Neural progenitor cell (in vitro differentiated cells): ENCODE measurements at regions not wholly inside any gene's neighbourhood (a gene's known extent, or its start where the extent isn't known, plus 50 kb on each side); places are given as distances from the start of the nearest gene placed in this dataset.
"Not testable (repeated sequence)": the region's sequence is repeated elsewhere in the genome, so short reads cannot be mapped to it uniquely, and the experiment has no call there.

ENCODE experiments used
- EZH2 ChIP-seq: fragments of 200-600 bp; sonication (generic); IDR thresholded peaks from 2 replicates; pipeline ENCODE4 v1.6.1; 2017; ENCODE audit warnings: antibody characterized with exemption, mild to moderate bottlenecking, moderate library complexity
- EZH2phosphoT487 ChIP-seq: fragments of 200-600 bp; sonication (generic); IDR thresholded peaks from 2 replicates; pipeline ENCODE4 v1.6.1; 2017; ENCODE audit warnings: antibody characterized with exemption
- TF ChIP-seq, protein P1 (sequence below): fragments of 200-600 bp; sonication (generic); IDR thresholded peaks from 2 replicates; pipeline ENCODE4 v1.5.1; 2017; ENCODE audit warnings: antibody characterized with exemption, mild to moderate bottlenecking

- TF ChIP-seq EZH2, EZH2phosphoT487: not testable (repeated sequence)
- TF ChIP-seq, protein P1, sequence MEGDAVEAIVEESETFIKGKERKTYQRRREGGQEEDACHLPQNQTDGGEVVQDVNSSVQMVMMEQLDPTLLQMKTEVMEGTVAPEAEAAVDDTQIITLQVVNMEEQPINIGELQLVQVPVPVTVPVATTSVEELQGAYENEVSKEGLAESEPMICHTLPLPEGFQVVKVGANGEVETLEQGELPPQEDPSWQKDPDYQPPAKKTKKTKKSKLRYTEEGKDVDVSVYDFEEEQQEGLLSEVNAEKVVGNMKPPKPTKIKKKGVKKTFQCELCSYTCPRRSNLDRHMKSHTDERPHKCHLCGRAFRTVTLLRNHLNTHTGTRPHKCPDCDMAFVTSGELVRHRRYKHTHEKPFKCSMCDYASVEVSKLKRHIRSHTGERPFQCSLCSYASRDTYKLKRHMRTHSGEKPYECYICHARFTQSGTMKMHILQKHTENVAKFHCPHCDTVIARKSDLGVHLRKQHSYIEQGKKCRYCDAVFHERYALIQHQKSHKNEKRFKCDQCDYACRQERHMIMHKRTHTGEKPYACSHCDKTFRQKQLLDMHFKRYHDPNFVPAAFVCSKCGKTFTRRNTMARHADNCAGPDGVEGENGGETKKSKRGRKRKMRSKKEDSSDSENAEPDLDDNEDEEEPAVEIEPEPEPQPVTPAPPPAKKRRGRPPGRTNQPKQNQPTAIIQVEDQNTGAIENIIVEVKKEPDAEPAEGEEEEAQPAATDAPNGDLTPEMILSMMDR: not testable (repeated sequence)
These were observed 1258.2 kb downstream of the TYW1 start for GRCh38 chr7:68254815-68255214.
